Gastrocnemius medialis (tissue), 4 donors: ENCODE measurements at regions not wholly inside any gene's neighbourhood (a gene's known extent, or its start where the extent isn't known, plus 50 kb on each side); places are given as distances from the start of the nearest gene placed in this dataset.

Experiments used
- POLR2A ChIP-seq, 2 donors: fragments of 450-650 bp; IDR thresholded peaks; one replicate each; pipeline ENCODE4 v1.6.1; 2017; ENCODE audit warnings: antibody characterized with exemption in 2 of 2, mild to moderate bottlenecking in 2 of 2, moderate library complexity in 2 of 2
- TF ChIP-seq, protein P1 (sequence below), 5 experiments: fragments of 450-650 bp in 3 of 5; fragments of 200-600 bp in 2 of 5; sonication (generic) in 2 of 5; IDR thresholded peaks in 4 of 5; conservative IDR thresholded peaks in 1 of 5; 1 replicate in 4 of 5; 2 replicates in 1 of 5; pipeline ENCODE4 v1.5.1; 2016 to 2019; ENCODE audit warnings: antibody characterized with exemption in 5 of 5, mild to moderate bottlenecking in 3 of 5, moderate library complexity in 3 of 5

DNA sequence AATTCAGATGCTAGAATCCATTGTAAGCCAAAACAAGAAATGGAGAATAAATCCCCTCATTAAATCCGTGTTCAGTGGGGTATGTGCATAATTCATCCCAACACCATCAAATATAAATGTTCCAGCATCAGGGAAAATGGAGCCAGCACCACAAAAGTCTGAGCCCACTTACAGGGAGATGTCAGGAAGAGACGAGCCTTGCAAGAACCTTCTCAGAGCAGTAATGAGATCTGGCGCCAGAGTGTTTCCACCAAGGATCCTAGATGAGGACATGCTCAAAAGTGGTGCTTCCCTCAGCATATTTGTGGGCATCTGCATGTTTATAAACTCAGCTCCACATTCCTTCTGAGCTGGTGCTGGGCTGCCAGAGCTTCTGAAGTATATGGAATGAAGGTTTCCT, 541.9 kb upstream of the C16orf82 start:
- TF ChIP-seq, protein P1, sequence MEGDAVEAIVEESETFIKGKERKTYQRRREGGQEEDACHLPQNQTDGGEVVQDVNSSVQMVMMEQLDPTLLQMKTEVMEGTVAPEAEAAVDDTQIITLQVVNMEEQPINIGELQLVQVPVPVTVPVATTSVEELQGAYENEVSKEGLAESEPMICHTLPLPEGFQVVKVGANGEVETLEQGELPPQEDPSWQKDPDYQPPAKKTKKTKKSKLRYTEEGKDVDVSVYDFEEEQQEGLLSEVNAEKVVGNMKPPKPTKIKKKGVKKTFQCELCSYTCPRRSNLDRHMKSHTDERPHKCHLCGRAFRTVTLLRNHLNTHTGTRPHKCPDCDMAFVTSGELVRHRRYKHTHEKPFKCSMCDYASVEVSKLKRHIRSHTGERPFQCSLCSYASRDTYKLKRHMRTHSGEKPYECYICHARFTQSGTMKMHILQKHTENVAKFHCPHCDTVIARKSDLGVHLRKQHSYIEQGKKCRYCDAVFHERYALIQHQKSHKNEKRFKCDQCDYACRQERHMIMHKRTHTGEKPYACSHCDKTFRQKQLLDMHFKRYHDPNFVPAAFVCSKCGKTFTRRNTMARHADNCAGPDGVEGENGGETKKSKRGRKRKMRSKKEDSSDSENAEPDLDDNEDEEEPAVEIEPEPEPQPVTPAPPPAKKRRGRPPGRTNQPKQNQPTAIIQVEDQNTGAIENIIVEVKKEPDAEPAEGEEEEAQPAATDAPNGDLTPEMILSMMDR (IDR thresholded peaks at IDR 0.05 in 4 of 5, conservative IDR thresholded peaks at IDR 0.05 in 1 of 5): no peak
- TF ChIP-seq POLR2A (IDR thresholded peaks at IDR 0.05): no peak
